H9 (cell line): ENCODE measurements at regions not wholly inside any gene's neighbourhood (a gene's known extent, or its start where the extent isn't known, plus 50 kb on each side); places are given as distances from the start of the nearest gene placed in this dataset.

Source experiments
- DNase-seq: peaks from one replicate; pipeline ENCODE4 v3.0.0-alpha.2; 2017
- H2AFZ ChIP-seq: one replicate; pipeline ENCODE4 v1.6.1; 2013; ENCODE audit warnings: mild to moderate bottlenecking, low read length, control low read depth, moderate library complexity
- H2AK5ac ChIP-seq: 2 replicates; pipeline ENCODE4 v1.6.1; 2013; ENCODE audit warnings: low read length, control low read depth, mixed read lengths; ENCODE audit not compliant: insufficient read length
- H2BK120ac ChIP-seq: one replicate; pipeline ENCODE4 v1.6.1; 2013; ENCODE audit warnings: low read depth, mild to moderate bottlenecking, low read length, control low read depth, inconsistent platforms; ENCODE audit not compliant: poor library complexity, severe bottlenecking
- H2BK12ac ChIP-seq: 2 replicates; pipeline ENCODE4 v1.6.1; 2013; ENCODE audit warnings: low read length, control low read depth, mixed read lengths, low read depth; ENCODE audit not compliant: insufficient read length
- H2BK15ac ChIP-seq: 2 replicates; pipeline ENCODE4 v1.6.1; 2013; ENCODE audit warnings: low read depth, low read length, control low read depth
- H2BK20ac ChIP-seq: one replicate; pipeline ENCODE4 v1.6.1; 2013; ENCODE audit warnings: low read depth, mild to moderate bottlenecking, low read length, control low read depth, inconsistent platforms; ENCODE audit not compliant: poor library complexity, severe bottlenecking
- H2BK5ac ChIP-seq: 2 replicates; pipeline ENCODE4 v1.6.1; 2013; ENCODE audit warnings: low read length, control low read depth, mixed read lengths; ENCODE audit not compliant: insufficient read length
- H3K14ac ChIP-seq: 2 replicates; pipeline ENCODE4 v1.6.1; 2013; ENCODE audit warnings: low read length, control low read depth; ENCODE audit not compliant: insufficient read depth
- H3K18ac ChIP-seq: 2 replicates; pipeline ENCODE4 v1.6.1; 2013; ENCODE audit warnings: low read depth, mild to moderate bottlenecking, mixed read lengths, low read length, control low read depth; ENCODE audit not compliant: insufficient read length
- H3K23ac ChIP-seq: 2 replicates; pipeline ENCODE4 v1.6.1; 2013; ENCODE audit warnings: low read length, control low read depth, mixed read lengths, low read depth; ENCODE audit not compliant: insufficient read length
- H3K23me2 ChIP-seq: 2 replicates; pipeline ENCODE4 v1.6.1; 2013; ENCODE audit warnings: low read depth, mild to moderate bottlenecking, mixed read lengths, low read length, control low read depth; ENCODE audit not compliant: insufficient read length, poor library complexity, severe bottlenecking
- H3K27ac ChIP-seq: 2 replicates; pipeline ENCODE4 v1.5.1; 2013; ENCODE audit warnings: low read length, control low read depth, mixed read lengths, low read depth; ENCODE audit not compliant: insufficient read length
- H3K27me3 ChIP-seq: 2 replicates; pipeline ENCODE4 v1.6.1; 2013; ENCODE audit warnings: low read length, control low read depth, inconsistent platforms; ENCODE audit not compliant: insufficient read depth
- H3K4ac ChIP-seq: 2 replicates; pipeline ENCODE4 v1.6.1; 2013; ENCODE audit warnings: low read depth, mild to moderate bottlenecking, control low read depth, inconsistent platforms, low read length, moderate library complexity
- H3K4me1 ChIP-seq: 2 replicates; pipeline ENCODE4 v1.6.1; 2013; ENCODE audit warnings: low read length, control low read depth, inconsistent platforms; ENCODE audit not compliant: insufficient read depth
- H3K4me2 ChIP-seq: 2 replicates; pipeline ENCODE4 v1.6.1; 2013; ENCODE audit warnings: low read length, control low read depth, mixed read lengths; ENCODE audit not compliant: insufficient read length, insufficient read depth
- H3K56ac ChIP-seq: 2 replicates; pipeline ENCODE4 v1.6.1; 2013; ENCODE audit warnings: low read depth, mild to moderate bottlenecking, mixed read lengths, low read length, control low read depth; ENCODE audit not compliant: insufficient read length
- H3K79me1 ChIP-seq: 2 replicates; pipeline ENCODE4 v1.6.1; 2013; ENCODE audit warnings: low read depth, mild to moderate bottlenecking, moderate library complexity, low read length, control low read depth, inconsistent platforms; ENCODE audit not compliant: insufficient read depth, poor library complexity, severe bottlenecking
- H3K79me2 ChIP-seq: 2 replicates; pipeline ENCODE4 v1.6.1; 2013; ENCODE audit warnings: low read length, control low read depth, inconsistent platforms; ENCODE audit not compliant: insufficient read depth
- H3K9ac ChIP-seq: 2 replicates; pipeline ENCODE4 v1.6.1; 2013; ENCODE audit warnings: low read length, control low read depth, mixed read lengths; ENCODE audit not compliant: insufficient read length; ENCODE audit errors: extremely low read depth
- H3K9me3 ChIP-seq: one replicate; pipeline ENCODE4 v1.6.1; 2013; ENCODE audit warnings: low read depth, low read length, inconsistent platforms; ENCODE audit not compliant: control insufficient read depth
- H3T11ph ChIP-seq: one replicate; pipeline ENCODE4 v1.6.1; 2013; ENCODE audit warnings: mild to moderate bottlenecking, low read length, control low read depth, inconsistent platforms
- H4K20me1 ChIP-seq: one replicate; pipeline ENCODE4 v1.6.1; 2013; ENCODE audit not compliant: control insufficient read depth, insufficient read length, insufficient read depth
- H4K5ac ChIP-seq: 2 replicates; pipeline ENCODE4 v1.6.1; 2013; ENCODE audit warnings: low read depth, mild to moderate bottlenecking, mixed read lengths, low read length, control low read depth; ENCODE audit not compliant: insufficient read length
- H4K8ac ChIP-seq: replicated peaks from 2 replicates; pipeline ENCODE4 v1.6.1; 2013; ENCODE audit warnings: low read length, control low read depth, mixed read lengths, low read depth; ENCODE audit not compliant: insufficient read length
- H4K91ac ChIP-seq: 2 replicates; pipeline ENCODE4 v1.6.1; 2013; ENCODE audit warnings: low read depth, mild to moderate bottlenecking, moderate library complexity, mixed read lengths, low read length, control low read depth; ENCODE audit not compliant: insufficient read length
- H3K27ac Mint-ChIP-seq, 3 experiments: 2 replicates in 2 of 3; 3 replicates in 1 of 3; pipeline ENCODE4 v1.8.0; 2020 to 2021; ENCODE audit warnings: mixed read lengths in 3 of 3, mild to moderate bottlenecking in 1 of 3, moderate library complexity in 1 of 3
- H3K27me3 Mint-ChIP-seq: 2 replicates; pipeline ENCODE4 v1.8.0; 2021; ENCODE audit warnings: low read depth, mild to moderate bottlenecking, moderate library complexity, mixed read lengths
- H3K36me3 Mint-ChIP-seq, 3 experiments: 2 replicates in 2 of 3; 3 replicates in 1 of 3; pipeline ENCODE4 v1.8.0; 2020 to 2021; ENCODE audit warnings: low read depth in 3 of 3, mixed read lengths in 3 of 3; ENCODE audit not compliant: insufficient read depth in 1 of 3
- H3K4me1 Mint-ChIP-seq, 2 experiments: 2 replicates each; pipeline ENCODE4 v1.8.0; 2020; ENCODE audit warnings: mixed read lengths in 2 of 2
- H3K4me3 Mint-ChIP-seq, 2 experiments: 2 replicates in 1 of 2; 3 replicates in 1 of 2; pipeline ENCODE4 v1.8.0; 2020 to 2021; ENCODE audit warnings: mild to moderate bottlenecking in 2 of 2, mixed read lengths in 2 of 2, moderate library complexity in 1 of 2
- H3K9me3 Mint-ChIP-seq, 2 experiments: 2 replicates in 1 of 2; 3 replicates in 1 of 2; pipeline ENCODE4 v1.8.0; 2020; ENCODE audit warnings: mild to moderate bottlenecking in 2 of 2, mixed read lengths in 2 of 2, moderate library complexity in 1 of 2
- WGBS: extraction: QIAGEN DNeasy Blood & Tissue Kit; methylation state at CpG from one replicate; pipeline ENCODE4 v1.1.7; 2013; ENCODE audit warnings: missing lambda C conversion rate, low lambda C conversion rate, mixed read lengths; ENCODE audit not compliant: insufficient read length; ENCODE audit errors: extremely low coverage; 5-methylcytosine and 5-hydroxymethylcytosine counted together
- TF ChIP-seq, protein P1 (sequence below): fragments of 200-600 bp; sonication (generic); conservative IDR thresholded peaks from 3 replicates; pipeline ENCODE4 v1.8.0; 2021; ENCODE audit warnings: antibody characterized with exemption, mild to moderate bottlenecking

DNA sequence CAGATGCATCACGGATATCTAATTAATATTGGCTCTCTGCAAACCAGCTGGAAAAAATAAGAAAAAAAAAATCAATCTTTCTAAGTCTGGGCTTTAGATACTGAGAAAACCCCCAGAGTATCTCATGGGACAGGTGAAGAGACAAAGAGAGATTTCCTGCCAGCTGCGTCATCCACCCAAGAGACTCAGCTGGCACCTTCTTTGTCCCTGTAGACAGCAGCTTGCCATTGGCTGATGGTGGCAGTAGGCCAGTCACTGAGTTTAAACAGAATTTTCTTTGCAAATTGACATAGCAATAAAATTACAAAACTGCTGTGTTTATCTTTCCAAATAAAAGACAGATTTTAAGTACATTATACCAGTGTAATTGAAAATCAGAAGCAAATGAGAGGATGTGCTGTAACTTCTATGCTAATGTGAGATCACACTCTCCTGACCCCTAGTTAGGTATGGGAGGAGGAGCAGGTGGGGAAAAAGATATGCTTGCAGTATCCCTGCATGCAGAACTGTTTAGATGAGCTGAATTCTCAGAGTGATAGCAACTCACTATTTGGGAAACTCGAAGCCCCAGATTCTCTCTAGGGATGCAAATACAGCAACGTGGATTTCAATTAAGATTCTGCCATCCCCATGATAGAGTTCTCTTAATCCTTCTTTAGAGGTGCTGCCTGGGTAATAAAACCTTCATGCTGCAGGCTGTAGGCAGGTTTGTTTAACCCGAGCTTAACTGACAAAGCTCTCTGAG lies 72.2 kb downstream of the NMUR2 start:
- no peak for DNase-seq
- no CpG with 5 or more reads among the region's 5 CpGs for WGBS
- H3K4me1 Mint-ChIP-seq: peaks cover 0 to 5% of the 10 kb centered on the region in 2 experiments; a peak in 1 of 4 replicates

More for the DNA sequence above, 72.2 kb downstream of the NMUR2 start:
- Histone ChIP-seq H3K4me2 (no peak overlapping the region), H3K4ac (no peak overlapping the region), H4K8ac (no peak overlapping the region), H4K5ac (no peak overlapping the region), H3K9me3 (no peaks in the 10 kb centered on the region), H2BK5ac (no peak overlapping the region), H4K20me1 (no peaks in the 10 kb centered on the region), H3K4me1 (no peaks in the 10 kb centered on the region), H2BK12ac (no peak overlapping the region), H2BK120ac (no peak overlapping the region), H3K18ac (no peak overlapping the region), H2AFZ (no peak overlapping the region), H3K56ac (no peak overlapping the region), H3T11ph (no peak overlapping the region), H3K23ac (no peak overlapping the region), H3K27ac (no peak overlapping the region), H3K79me2 (no peaks in the 10 kb centered on the region), H3K14ac (no peak overlapping the region), H3K79me1 (no peaks in the 10 kb centered on the region), H4K91ac (no peak overlapping the region), H2AK5ac (no peak overlapping the region), H3K9ac (no peak overlapping the region), H3K23me2 (no peaks in the 10 kb centered on the region), H3K27me3 (no peaks in the 10 kb centered on the region), H2BK20ac (no peak overlapping the region), H2BK15ac (no peak overlapping the region)
- Mint-ChIP-seq H3K9me3 (no peaks in the 10 kb centered on the region), H3K4me3 (no peak overlapping the region), H3K36me3 (no peaks in the 10 kb centered on the region; a peak in 1 of 7 replicates), H3K27ac (no peak overlapping the region), H3K27me3 (peaks cover 2% of the 10 kb centered on the region; the same call in 1 of the 2 replicates)
- TF ChIP-seq, protein P1, sequence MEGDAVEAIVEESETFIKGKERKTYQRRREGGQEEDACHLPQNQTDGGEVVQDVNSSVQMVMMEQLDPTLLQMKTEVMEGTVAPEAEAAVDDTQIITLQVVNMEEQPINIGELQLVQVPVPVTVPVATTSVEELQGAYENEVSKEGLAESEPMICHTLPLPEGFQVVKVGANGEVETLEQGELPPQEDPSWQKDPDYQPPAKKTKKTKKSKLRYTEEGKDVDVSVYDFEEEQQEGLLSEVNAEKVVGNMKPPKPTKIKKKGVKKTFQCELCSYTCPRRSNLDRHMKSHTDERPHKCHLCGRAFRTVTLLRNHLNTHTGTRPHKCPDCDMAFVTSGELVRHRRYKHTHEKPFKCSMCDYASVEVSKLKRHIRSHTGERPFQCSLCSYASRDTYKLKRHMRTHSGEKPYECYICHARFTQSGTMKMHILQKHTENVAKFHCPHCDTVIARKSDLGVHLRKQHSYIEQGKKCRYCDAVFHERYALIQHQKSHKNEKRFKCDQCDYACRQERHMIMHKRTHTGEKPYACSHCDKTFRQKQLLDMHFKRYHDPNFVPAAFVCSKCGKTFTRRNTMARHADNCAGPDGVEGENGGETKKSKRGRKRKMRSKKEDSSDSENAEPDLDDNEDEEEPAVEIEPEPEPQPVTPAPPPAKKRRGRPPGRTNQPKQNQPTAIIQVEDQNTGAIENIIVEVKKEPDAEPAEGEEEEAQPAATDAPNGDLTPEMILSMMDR: no peak
